HK-2 (cell line): ENCODE measurements at regions not wholly inside any gene's neighbourhood (a gene's known extent, or its start where the extent isn't known, plus 50 kb on each side); places are given as distances from the start of the nearest gene placed in this dataset.

Experiments used
- DNase-seq: peaks from one replicate; pipeline ENCODE4 v3.0.0-alpha.2; 2018; ENCODE audit not compliant: unreplicated experiment

GRCh38 chr7:155360495-155361345 is 63.0 kb downstream of the INSIG1 start:
- no peak for DNase-seq

- no peak for DNase-seq
These were observed 63.6 kb downstream of the INSIG1 start for GRCh38 chr7:155361346-155361680.

- DNase-seq, result no peak
These were observed 64.3 kb downstream of the INSIG1 start for GRCh38 chr7:155361947-155362346.

- no peak for DNase-seq
These were observed 64.9 kb downstream of the INSIG1 start for GRCh38 chr7:155362380-155363145.

GRCh38 chr7:155363146-155363539 is 65.5 kb downstream of the INSIG1 start:
- DNase-seq, result no peak

- no peak for DNase-seq
These were observed 66.3 kb downstream of the INSIG1 start for GRCh38 chr7:155363852-155364600.

GRCh38 chr7:155365146-155365874 is 67.6 kb downstream of the INSIG1 start:
- DNase-seq, result no peak

GRCh38 chr7:155368894-155369600 is 71.4 kb downstream of the INSIG1 start:
- no peak for DNase-seq

GRCh38 chr7:155369766-155370165 is 72.1 kb downstream of the INSIG1 start:
- DNase-seq, result no peak

GRCh38 chr7:155371331-155371883 is 73.7 kb downstream of the INSIG1 start:
- DNase-seq, result no peak

- peak; percentile 38 for DNase-seq
These were observed 74.5 kb downstream of the INSIG1 start for GRCh38 chr7:155371884-155372781.

GRCh38 chr7:155372782-155373358 is 75.2 kb downstream of the INSIG1 start:
- no peak for DNase-seq

GRCh38 chr7:155373359-155374273 is 75.9 kb downstream of the INSIG1 start:
- no peak for DNase-seq

- no peak for DNase-seq
These were observed 76.9 kb downstream of the INSIG1 start for GRCh38 chr7:155374276-155375252.

- DNase-seq, result no peak
These were observed 77.9 kb downstream of the INSIG1 start for GRCh38 chr7:155375337-155376277.
